ENCODE measurements at regions not wholly inside any gene's neighbourhood (a gene's known extent, or its start where the extent isn't known, plus 50 kb on each side); places are given as distances from the start of the nearest gene placed in this dataset.
"Not testable (repeated sequence)": the region's sequence is repeated elsewhere in the genome, so short reads cannot be mapped to it uniquely, and the experiment has no call there.

- no peak for DNase-seq (ENCODE audit: low read depth)
- no peaks in the 10 kb centered on the region for H3K9me3 ChIP-seq (ENCODE audit: control insufficient read depth, low read length)
- no peaks in the 10 kb centered on the region for H3K36me3 ChIP-seq (ENCODE audit: control insufficient read depth, insufficient read depth, low read length, severe bottlenecking)
- H3K4me1 ChIP-seq (ENCODE audit: control insufficient read depth, insufficient read depth, low read length) = peaks cover 19% of the 10 kb centered on the region
- no peaks in the 10 kb centered on the region for H3K27me3 ChIP-seq (replicated peaks; ENCODE audit: control insufficient read depth, insufficient read depth, low read length)
- peak overlapping the region; percentile 15 for H3K9ac ChIP-seq (ENCODE audit: low read length)
- peak overlapping the region; percentile 18 for H3K4me3 ChIP-seq (ENCODE audit: low read length)
Observed at GRCh38 chr12:67885375-67886169, 103.7 kb upstream of the IFNG-AS1 start.

GRCh38 chr12:67887065-67887464, 102.2 kb upstream of the IFNG-AS1 start:
- Histone ChIP-seq H3K9ac (ENCODE audit: low read length) (no peak overlapping the region), H3K4me3 (ENCODE audit: low read length) (no peak overlapping the region), H3K36me3 (ENCODE audit: control insufficient read depth, insufficient read depth, low read length, severe bottlenecking) (no peaks in the 10 kb centered on the region), H3K27me3 (replicated peaks; ENCODE audit: control insufficient read depth, insufficient read depth, low read length) (no peaks in the 10 kb centered on the region), H3K9me3 (ENCODE audit: control insufficient read depth, low read length) (no peaks in the 10 kb centered on the region), H3K4me1 (ENCODE audit: control insufficient read depth, insufficient read depth, low read length) (peaks cover 12% of the 10 kb centered on the region)
- DNase-seq (ENCODE audit: low read depth) = no peak

- no peak for DNase-seq (ENCODE audit: low read depth)
- Histone ChIP-seq H3K4me3 (ENCODE audit: low read length) (no peak overlapping the region), H3K9me3 (ENCODE audit: control insufficient read depth, low read length) (no peaks in the 10 kb centered on the region), H3K36me3 (ENCODE audit: control insufficient read depth, insufficient read depth, low read length, severe bottlenecking) (no peaks in the 10 kb centered on the region), H3K4me1 (ENCODE audit: control insufficient read depth, insufficient read depth, low read length) (peaks cover 12% of the 10 kb centered on the region), H3K9ac (ENCODE audit: low read length) (no peak overlapping the region), H3K27me3 (replicated peaks; ENCODE audit: control insufficient read depth, insufficient read depth, low read length) (no peaks in the 10 kb centered on the region)
Observed at GRCh38 chr12:67889931-67890330, 99.3 kb upstream of the IFNG-AS1 start.

GRCh38 chr12:67890726-67891258, 98.5 kb upstream of the IFNG-AS1 start:
- Histone ChIP-seq H3K27me3 (replicated peaks; ENCODE audit: control insufficient read depth, insufficient read depth, low read length) (no peaks in the 10 kb centered on the region), H3K4me3 (ENCODE audit: low read length) (no peak overlapping the region), H3K36me3 (ENCODE audit: control insufficient read depth, insufficient read depth, low read length, severe bottlenecking) (no peaks in the 10 kb centered on the region), H3K9ac (ENCODE audit: low read length) (no peak overlapping the region), H3K9me3 (ENCODE audit: control insufficient read depth, low read length) (no peaks in the 10 kb centered on the region), H3K4me1 (ENCODE audit: control insufficient read depth, insufficient read depth, low read length) (peaks cover 4% of the 10 kb centered on the region)
- DNase-seq (ENCODE audit: low read depth) = no peak

GRCh38 chr12:67891596-67891995, 97.7 kb upstream of the IFNG-AS1 start:
- Histone ChIP-seq H3K4me3 (ENCODE audit: low read length) (no peak overlapping the region), H3K36me3 (ENCODE audit: control insufficient read depth, insufficient read depth, low read length, severe bottlenecking) (no peaks in the 10 kb centered on the region), H3K9me3 (ENCODE audit: control insufficient read depth, low read length) (no peaks in the 10 kb centered on the region), H3K9ac (ENCODE audit: low read length) (no peak overlapping the region), H3K4me1 (ENCODE audit: control insufficient read depth, insufficient read depth, low read length) (no peaks in the 10 kb centered on the region), H3K27me3 (replicated peaks; ENCODE audit: control insufficient read depth, insufficient read depth, low read length) (no peaks in the 10 kb centered on the region)
- no peak for DNase-seq (ENCODE audit: low read depth)

GRCh38 chr12:67892259-67893021, 96.8 kb upstream of the IFNG-AS1 start:
- Histone ChIP-seq H3K36me3 (ENCODE audit: control insufficient read depth, insufficient read depth, low read length, severe bottlenecking) (no peaks in the 10 kb centered on the region), H3K9ac (ENCODE audit: low read length) (no peak overlapping the region), H3K9me3 (ENCODE audit: control insufficient read depth, low read length) (no peaks in the 10 kb centered on the region), H3K4me1 (ENCODE audit: control insufficient read depth, insufficient read depth, low read length) (no peaks in the 10 kb centered on the region), H3K27me3 (replicated peaks; ENCODE audit: control insufficient read depth, insufficient read depth, low read length) (no peaks in the 10 kb centered on the region), H3K4me3 (ENCODE audit: low read length) (no peak overlapping the region)
- DNase-seq (ENCODE audit: low read depth) = peak; percentile 9

- Histone ChIP-seq H3K9ac (ENCODE audit: low read length) (no peak overlapping the region), H3K4me1 (ENCODE audit: control insufficient read depth, insufficient read depth, low read length) (no peaks in the 10 kb centered on the region), H3K4me3 (ENCODE audit: low read length) (no peak overlapping the region), H3K9me3 (ENCODE audit: control insufficient read depth, low read length) (no peaks in the 10 kb centered on the region), H3K27me3 (replicated peaks; ENCODE audit: control insufficient read depth, insufficient read depth, low read length) (no peaks in the 10 kb centered on the region), H3K36me3 (ENCODE audit: control insufficient read depth, insufficient read depth, low read length, severe bottlenecking) (no peaks in the 10 kb centered on the region)
- DNase-seq (ENCODE audit: low read depth) = peak; percentile 4
Observed at GRCh38 chr12:67893022-67893580, 96.1 kb upstream of the IFNG-AS1 start.

- H3K4me3 ChIP-seq (ENCODE audit: low read length); H3K36me3 ChIP-seq (ENCODE audit: control insufficient read depth, insufficient read depth, low read length, severe bottlenecking); H3K9ac ChIP-seq (ENCODE audit: low read length); H3K9me3 ChIP-seq (ENCODE audit: control insufficient read depth, low read length); H3K27me3 ChIP-seq (replicated peaks; ENCODE audit: control insufficient read depth, insufficient read depth, low read length); DNase-seq (ENCODE audit: low read depth); H3K4me1 ChIP-seq (ENCODE audit: control insufficient read depth, insufficient read depth, low read length): not testable (repeated sequence)
Observed at GRCh38 chr12:67900418-67900817, 88.8 kb upstream of the IFNG-AS1 start.

- peak; percentile 32 for DNase-seq (ENCODE audit: low read depth)
- Histone ChIP-seq H3K27me3 (replicated peaks; ENCODE audit: control insufficient read depth, insufficient read depth, low read length) (no peaks in the 10 kb centered on the region), H3K4me1 (ENCODE audit: control insufficient read depth, insufficient read depth, low read length) (peaks cover 25% of the 10 kb centered on the region), H3K9ac (ENCODE audit: low read length) (no peak overlapping the region), H3K4me3 (ENCODE audit: low read length) (no peak overlapping the region), H3K9me3 (ENCODE audit: control insufficient read depth, low read length) (no peaks in the 10 kb centered on the region), H3K36me3 (ENCODE audit: control insufficient read depth, insufficient read depth, low read length, severe bottlenecking) (no peaks in the 10 kb centered on the region)
Observed at GRCh38 chr12:67909091-67909531, 80.1 kb upstream of the IFNG-AS1 start.

- no peak for DNase-seq (ENCODE audit: low read depth)
Observed at GRCh38 chr12:67909681-67910080, 79.6 kb upstream of the IFNG-AS1 start.

More at GRCh38 chr12:67909681-67910080, 79.6 kb upstream of the IFNG-AS1 start:
- H3K9me3 ChIP-seq (ENCODE audit: control insufficient read depth, low read length) = no peaks in the 10 kb centered on the region
- no peaks in the 10 kb centered on the region for H3K36me3 ChIP-seq (ENCODE audit: control insufficient read depth, insufficient read depth, low read length, severe bottlenecking)
- no peaks in the 10 kb centered on the region for H3K27me3 ChIP-seq (replicated peaks; ENCODE audit: control insufficient read depth, insufficient read depth, low read length)
- peaks cover 25% of the 10 kb centered on the region for H3K4me1 ChIP-seq (ENCODE audit: control insufficient read depth, insufficient read depth, low read length)
- no peak overlapping the region for H3K4me3 ChIP-seq (ENCODE audit: low read length)
- H3K9ac ChIP-seq (ENCODE audit: low read length) = peak overlapping the region; percentile 26
